Medulla oblongata (tissue), 1 donor: ENCODE measurements at regions not wholly inside any gene's neighbourhood (a gene's known extent, or its start where the extent isn't known, plus 50 kb on each side); places are given as distances from the start of the nearest gene placed in this dataset.
A peak's percentile ranks its signal among the peaks of the same experiment; 100 is the strongest.

Experiments
- DNase-seq: peaks from one replicate; pipeline ENCODE4 v3.0.0-alpha.2; 2015; ENCODE audit errors: extremely low spot score

- peak; percentile 85 for DNase-seq
Observed at GRCh38 chr18:68623342-68623741, 91.6 kb downstream of the TMX3 start.

- DNase-seq = no peak
Observed at GRCh38 chr18:68611311-68611710, 103.6 kb downstream of the TMX3 start.

GRCh38 chr18:68608851-68609490, 105.9 kb downstream of the TMX3 start:
- DNase-seq = no peak

- DNase-seq = no peak
Observed at GRCh38 chr18:68607852-68608251, 107.1 kb downstream of the TMX3 start.

- DNase-seq = no peak
Observed at GRCh38 chr18:68604256-68604655, 110.7 kb downstream of the TMX3 start.

- no peak for DNase-seq
Observed at GRCh38 chr18:68596016-68596415, 118.9 kb downstream of the TMX3 start.

GRCh38 chr18:68588169-68588568, 126.7 kb downstream of the TMX3 start:
- no peak for DNase-seq

GRCh38 chr18:68583685-68584084, 131.2 kb downstream of the TMX3 start:
- DNase-seq = no peak

GRCh38 chr18:68574311-68574710, 140.6 kb downstream of the TMX3 start:
- no peak for DNase-seq

GRCh38 chr18:68569936-68570335, 145.0 kb downstream of the TMX3 start:
- DNase-seq = no peak

GRCh38 chr18:68568364-68569155, 146.3 kb downstream of the TMX3 start:
- no peak for DNase-seq

- no peak for DNase-seq
Observed at GRCh38 chr18:68566991-68567390, 147.9 kb downstream of the TMX3 start.

- DNase-seq = no peak
Observed at GRCh38 chr18:68564961-68565360, 149.9 kb downstream of the TMX3 start.

GRCh38 chr18:68564351-68564750, 150.6 kb downstream of the TMX3 start:
- no peak for DNase-seq

GRCh38 chr18:68560128-68560527, 154.8 kb downstream of the TMX3 start:
- DNase-seq = no peak

GRCh38 chr18:68557183-68557582, 157.7 kb downstream of the TMX3 start:
- DNase-seq = no peak

GRCh38 chr18:68555879-68556301, 159.0 kb downstream of the TMX3 start:
- no peak for DNase-seq

- no peak for DNase-seq
Observed at GRCh38 chr18:68548904-68549870, 165.7 kb downstream of the TMX3 start.

- no peak for DNase-seq
Observed at GRCh38 chr18:68543344-68543743, 171.6 kb downstream of the TMX3 start.

GRCh38 chr18:68542846-68543245, 172.1 kb downstream of the TMX3 start:
- DNase-seq = no peak

GRCh38 chr18:68533641-68534040, 181.3 kb downstream of the TMX3 start:
- no peak for DNase-seq

GRCh38 chr18:68532328-68532885, 182.5 kb downstream of the TMX3 start:
- peak; percentile 58 for DNase-seq
